ENCODE measurements at regions not wholly inside any gene's neighbourhood (a gene's known extent, or its start where the extent isn't known, plus 50 kb on each side); places are given as distances from the start of the nearest gene placed in this dataset.

- Histone ChIP-seq H3K9me3 (ENCODE audit: insufficient read depth, low read length) (peaks cover 20% of the 10 kb centered on the region), H3K9ac (ENCODE audit: insufficient read length, low read depth) (no peak overlapping the region), H3K36me3 (ENCODE audit: insufficient read depth, insufficient read length, low read length) (no peaks in the 10 kb centered on the region), H3K4me1 (ENCODE audit: insufficient read depth, insufficient read length) (no peaks in the 10 kb centered on the region), H3K4me3 (ENCODE audit: insufficient read length, low read depth) (no peak overlapping the region), H3K27me3 (ENCODE audit: insufficient read depth, insufficient read length) (no peaks in the 10 kb centered on the region)
- no peak for DNase-seq (ENCODE audit: low read depth, low spot score)
- TF ChIP-seq ZNF274 (IDR thresholded peaks at IDR 0.05; ENCODE audit: low read depth, low read length): no peak
- TF ChIP-seq YY1 (IDR thresholded peaks at IDR 0.05; ENCODE audit: insufficient read depth, insufficient read length): no peak
- no peak for TF ChIP-seq SUZ12 (IDR thresholded peaks at IDR 0.05; ENCODE audit: extremely low read depth, insufficient read depth, insufficient read length)
Measured at GRCh38 chr5:56622141-56622540, 193.2 kb upstream of the MAP3K1 start.

DNA sequence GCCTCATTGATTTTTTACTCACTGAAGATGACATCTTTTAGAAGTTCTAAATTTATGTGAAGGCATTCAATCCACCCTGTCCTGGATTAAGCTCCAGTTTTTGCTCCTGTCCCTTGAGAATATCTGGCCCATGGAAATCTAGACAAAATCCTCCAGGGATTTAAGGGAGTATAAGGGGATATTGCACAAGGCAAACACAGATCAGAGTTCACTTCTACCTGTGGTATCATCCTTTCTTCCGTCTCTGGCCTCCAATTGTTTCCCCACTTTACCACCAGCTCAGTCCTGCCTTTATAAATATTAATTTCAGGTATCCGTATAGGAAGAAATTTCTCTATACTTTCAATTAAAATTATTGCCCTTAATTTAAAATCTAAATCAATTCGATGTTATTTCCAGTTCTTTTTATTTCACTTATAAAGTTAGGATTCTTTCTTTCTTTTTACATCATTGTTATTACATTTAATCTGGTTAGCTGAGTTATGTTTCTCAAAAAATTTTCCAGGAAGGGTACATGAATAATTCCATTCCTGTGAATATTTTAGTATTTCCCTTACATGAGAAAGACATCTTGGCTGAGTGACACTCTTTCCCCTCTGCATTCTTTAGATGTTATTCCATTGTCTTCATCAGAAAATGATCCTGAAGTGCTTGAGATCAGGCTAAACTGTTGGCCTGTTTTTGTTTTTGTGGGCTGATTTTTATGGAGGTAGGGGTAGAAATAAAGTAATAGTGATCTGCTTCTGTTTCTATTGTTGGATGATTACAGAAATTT lies 194.3 kb upstream of the MAP3K1 start:
- Histone ChIP-seq H3K27me3 (ENCODE audit: insufficient read depth, insufficient read length) (no peaks in the 10 kb centered on the region), H3K4me3 (ENCODE audit: insufficient read length, low read depth) (no peak overlapping the region), H3K9me3 (ENCODE audit: insufficient read depth, low read length) (peaks cover 19% of the 10 kb centered on the region), H3K4me1 (ENCODE audit: insufficient read depth, insufficient read length) (no peaks in the 10 kb centered on the region), H3K36me3 (ENCODE audit: insufficient read depth, insufficient read length, low read length) (no peaks in the 10 kb centered on the region), H3K9ac (ENCODE audit: insufficient read length, low read depth) (no peak overlapping the region)
- DNase-seq (ENCODE audit: low read depth, low spot score): no peak
- TF ChIP-seq ZNF274 (IDR thresholded peaks at IDR 0.05; ENCODE audit: low read depth, low read length): no peak

DNA sequence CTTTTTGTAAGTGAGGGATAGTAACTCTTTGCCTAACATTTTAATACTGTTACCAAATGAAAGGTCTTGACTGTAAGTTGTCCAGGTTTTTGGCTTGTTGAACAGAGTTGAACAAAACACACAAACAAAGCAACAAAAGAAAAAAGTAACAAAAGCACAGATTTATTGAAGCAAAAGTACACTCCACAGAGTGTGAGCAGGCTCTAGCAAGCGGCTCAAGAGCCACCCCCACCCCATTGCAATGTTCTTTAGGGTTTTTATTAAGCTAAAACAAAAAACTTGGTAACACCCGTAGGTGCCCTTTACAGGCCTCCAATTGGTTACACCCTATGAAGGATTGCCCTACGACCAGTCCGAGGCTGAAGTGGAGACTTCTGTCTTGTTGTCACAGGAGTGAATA lies 197.4 kb upstream of the MAP3K1 start:
- H3K36me3 ChIP-seq (ENCODE audit: insufficient read depth, insufficient read length, low read length): no peaks in the 10 kb centered on the region
- H3K9me3 ChIP-seq (ENCODE audit: insufficient read depth, low read length): peaks cover 19% of the 10 kb centered on the region
- H3K4me3 ChIP-seq (ENCODE audit: insufficient read length, low read depth): no peak overlapping the region
- no peak for TF ChIP-seq YY1 (IDR thresholded peaks at IDR 0.05; ENCODE audit: insufficient read depth, insufficient read length)
- no peak for TF ChIP-seq SUZ12 (IDR thresholded peaks at IDR 0.05; ENCODE audit: extremely low read depth, insufficient read depth, insufficient read length)
- TF ChIP-seq ZNF274 (IDR thresholded peaks at IDR 0.05; ENCODE audit: low read depth, low read length): no peak
- no peak for DNase-seq (ENCODE audit: low read depth, low spot score)
- no peaks in the 10 kb centered on the region for H3K27me3 ChIP-seq (ENCODE audit: insufficient read depth, insufficient read length)
- H3K4me1 ChIP-seq (ENCODE audit: insufficient read depth, insufficient read length): no peaks in the 10 kb centered on the region
- no peak overlapping the region for H3K9ac ChIP-seq (ENCODE audit: insufficient read length, low read depth)

- Histone ChIP-seq H3K4me1 (ENCODE audit: insufficient read depth, insufficient read length) (no peaks in the 10 kb centered on the region), H3K9me3 (ENCODE audit: insufficient read depth, low read length) (peaks cover 19% of the 10 kb centered on the region), H3K27me3 (ENCODE audit: insufficient read depth, insufficient read length) (no peaks in the 10 kb centered on the region), H3K4me3 (ENCODE audit: insufficient read length, low read depth) (no peak overlapping the region), H3K9ac (ENCODE audit: insufficient read length, low read depth) (no peak overlapping the region), H3K36me3 (ENCODE audit: insufficient read depth, insufficient read length, low read length) (no peaks in the 10 kb centered on the region)
- DNase-seq (ENCODE audit: low read depth, low spot score): no peak
- TF ChIP-seq ZNF274 (IDR thresholded peaks at IDR 0.05; ENCODE audit: low read depth, low read length) (no peak), YY1 (IDR thresholded peaks at IDR 0.05; ENCODE audit: insufficient read depth, insufficient read length) (no peak), SUZ12 (IDR thresholded peaks at IDR 0.05; ENCODE audit: extremely low read depth, insufficient read depth, insufficient read length) (no peak)
Measured at GRCh38 chr5:56616454-56617160, 198.7 kb upstream of the MAP3K1 start.

GRCh38 chr5:56615361-56616153 lies 199.8 kb upstream of the MAP3K1 start:
- no peaks in the 10 kb centered on the region for H3K27me3 ChIP-seq (ENCODE audit: insufficient read depth, insufficient read length)
- peaks cover 19% of the 10 kb centered on the region for H3K9me3 ChIP-seq (ENCODE audit: insufficient read depth, low read length)
- H3K9ac ChIP-seq (ENCODE audit: insufficient read length, low read depth): no peak overlapping the region
- no peak for TF ChIP-seq ZNF274 (IDR thresholded peaks at IDR 0.05; ENCODE audit: low read depth, low read length)
- TF ChIP-seq SUZ12 (IDR thresholded peaks at IDR 0.05; ENCODE audit: extremely low read depth, insufficient read depth, insufficient read length): no peak
- TF ChIP-seq YY1 (IDR thresholded peaks at IDR 0.05; ENCODE audit: insufficient read depth, insufficient read length): no peak
- no peaks in the 10 kb centered on the region for H3K36me3 ChIP-seq (ENCODE audit: insufficient read depth, insufficient read length, low read length)
- H3K4me3 ChIP-seq (ENCODE audit: insufficient read length, low read depth): no peak overlapping the region
- no peak for DNase-seq (ENCODE audit: low read depth, low spot score)
- H3K4me1 ChIP-seq (ENCODE audit: insufficient read depth, insufficient read length): no peaks in the 10 kb centered on the region

GRCh38 chr5:56612759-56613158 lies 202.6 kb upstream of the MAP3K1 start:
- Histone ChIP-seq H3K36me3 (ENCODE audit: insufficient read depth, insufficient read length, low read length) (no peaks in the 10 kb centered on the region), H3K9me3 (ENCODE audit: insufficient read depth, low read length) (peaks cover 6% of the 10 kb centered on the region; the same call in 1 of the 2 replicates), H3K9ac (ENCODE audit: insufficient read length, low read depth) (no peak overlapping the region), H3K4me1 (ENCODE audit: insufficient read depth, insufficient read length) (peaks cover 3% of the 10 kb centered on the region), H3K4me3 (ENCODE audit: insufficient read length, low read depth) (no peak overlapping the region), H3K27me3 (ENCODE audit: insufficient read depth, insufficient read length) (no peaks in the 10 kb centered on the region)
- TF ChIP-seq ZNF274 (IDR thresholded peaks at IDR 0.05; ENCODE audit: low read depth, low read length) (no peak), YY1 (IDR thresholded peaks at IDR 0.05; ENCODE audit: insufficient read depth, insufficient read length) (no peak), SUZ12 (IDR thresholded peaks at IDR 0.05; ENCODE audit: extremely low read depth, insufficient read depth, insufficient read length) (no peak)
- DNase-seq (ENCODE audit: low read depth, low spot score): no peak

DNA sequence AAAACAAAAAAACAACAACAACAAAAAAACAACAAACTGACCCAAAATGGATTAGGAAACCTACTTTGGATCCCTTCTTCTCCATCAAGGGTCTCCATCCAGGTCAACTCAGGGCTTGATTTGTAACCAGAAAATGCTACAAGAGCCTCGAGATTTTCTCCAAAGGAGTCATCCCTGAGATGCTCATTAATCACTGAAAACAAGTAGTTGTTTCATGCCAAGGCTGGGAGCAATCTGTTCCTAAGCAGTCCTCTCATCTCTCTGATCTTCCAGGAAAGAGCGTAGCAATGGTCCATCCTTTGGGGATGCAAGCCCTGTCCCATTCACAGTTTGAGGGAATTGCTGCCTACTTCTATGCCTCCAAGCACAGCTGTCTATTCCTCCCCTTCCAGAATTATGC lies 203.0 kb upstream of the MAP3K1 start:
- no peak for DNase-seq (ENCODE audit: low read depth, low spot score)
- no peaks in the 10 kb centered on the region for H3K36me3 ChIP-seq (ENCODE audit: insufficient read depth, insufficient read length, low read length)
- no peak overlapping the region for H3K9ac ChIP-seq (ENCODE audit: insufficient read length, low read depth)
- no peak for TF ChIP-seq SUZ12 (IDR thresholded peaks at IDR 0.05; ENCODE audit: extremely low read depth, insufficient read depth, insufficient read length)
- no peak for TF ChIP-seq ZNF274 (IDR thresholded peaks at IDR 0.05; ENCODE audit: low read depth, low read length)
- no peak for TF ChIP-seq YY1 (IDR thresholded peaks at IDR 0.05; ENCODE audit: insufficient read depth, insufficient read length)
- peaks cover 3% of the 10 kb centered on the region for H3K4me1 ChIP-seq (ENCODE audit: insufficient read depth, insufficient read length)
- no peaks in the 10 kb centered on the region for H3K27me3 ChIP-seq (ENCODE audit: insufficient read depth, insufficient read length)
- peaks cover 2% of the 10 kb centered on the region; the same call in 1 of the 2 replicates for H3K9me3 ChIP-seq (ENCODE audit: insufficient read depth, low read length)
- H3K4me3 ChIP-seq (ENCODE audit: insufficient read length, low read depth): no peak overlapping the region

Data from NT2/D1 (cell line).